GM12878 (cell line): ENCODE measurements at regions not wholly inside any gene's neighbourhood (a gene's known extent, or its start where the extent isn't known, plus 50 kb on each side); places are given as distances from the start of the nearest gene placed in this dataset.

Experiments
- ATAC-seq: fragments of 200-7000 bp; cut with Tn5 transposase; 3 replicates; pipeline ENCODE4 v1.9.1; 2020; ENCODE audit warnings: mild to moderate bottlenecking, moderate library complexity
- BruUV-seq: library from RNA; stranded (reverse); fragments of 400-500 nt; replicated peaks from 2 replicates; lab custom pipeline; 2021; lab: Mats Ljungman, UMichigan
- CTCF ChIA-PET: fragments of 300-600 bp; sonication (Branson Sonifier 250); formaldehyde crosslinking; extraction: SDS; loops from one replicate; lab custom pipeline; 2021; ENCODE audit warnings: inconsistent platforms; lab: Yijun Ruan, JAX
- POLR2A ChIA-PET: fragments of 350-600 bp; formaldehyde crosslinking; extraction: SDS; loops from one replicate; lab custom pipeline; 2021; ENCODE audit warnings: inconsistent platforms; lab: Charles Lee
- RAD21 ChIA-PET: fragments of 300-600 bp; sonication (Branson Sonifier 250); formaldehyde crosslinking; loops from one replicate; lab custom pipeline; 2023; ENCODE audit warnings: antibody characterized with exemption; ENCODE audit not compliant: unreplicated experiment; lab: Charles Lee
- SMC1A ChIA-PET: fragments of 300-600 bp; sonication (Branson Sonifier 250); formaldehyde crosslinking; loops from one replicate; lab custom pipeline; 2023; ENCODE audit not compliant: unreplicated experiment, uncharacterized antibody; lab: Charles Lee
- DNase-seq: peaks from one replicate; pipeline ENCODE4 v3.0.0-alpha.2; 2011; ENCODE audit warnings: low read depth, low spot score
- FAIRE-seq: peaks from 3 replicates; lab custom pipeline; 2011; peaks lifted over from hg19 to GRCh38; lab: Jason Lieb, UNC
- H2AFZ ChIP-seq: 2 replicates; pipeline ENCODE4 v1.6.0; 2011; ENCODE audit warnings: low read depth, low read length, control low read depth; ENCODE audit not compliant: control insufficient read depth
- H3K27ac ChIP-seq: 2 replicates; pipeline ENCODE4 v1.5.1; 2011; ENCODE audit warnings: control low read depth; ENCODE audit not compliant: control insufficient read depth, insufficient read depth
- H3K27me3 ChIP-seq, 2 experiments: replicated peaks in 1 of 2; 2 replicates each; pipeline versions ENCODE4 v1.6.0 to v1.6.1; 2011; ENCODE audit warnings: low read length in 1 of 2; ENCODE audit not compliant: control insufficient read depth in 2 of 2, insufficient read depth in 2 of 2
- H3K36me3 ChIP-seq, 2 experiments: 2 replicates each; pipeline ENCODE4 v1.5.1; 2011; ENCODE audit warnings: low read length in 1 of 2; ENCODE audit not compliant: control insufficient read depth in 2 of 2, insufficient read depth in 2 of 2
- H3K4me1 ChIP-seq: 2 replicates; pipeline ENCODE4 v1.6.1; 2011; ENCODE audit warnings: mild to moderate bottlenecking, low read length, moderate library complexity, mixed read lengths; ENCODE audit not compliant: control insufficient read depth, insufficient read depth
- H3K4me2 ChIP-seq: 2 replicates; pipeline ENCODE4 v1.6.0; 2011; ENCODE audit warnings: control low read depth; ENCODE audit not compliant: control insufficient read depth, insufficient read depth
- H3K4me3 ChIP-seq: fragments of 200-600 bp; sonication (generic); 2 replicates; pipeline ENCODE4 v1.5.1; 2016
- H3K79me2 ChIP-seq: 2 replicates; pipeline ENCODE4 v1.6.0; 2011; ENCODE audit warnings: low read length; ENCODE audit not compliant: control insufficient read depth, insufficient read depth
- H3K9ac ChIP-seq: 2 replicates; pipeline ENCODE4 v1.8.0; 2011; ENCODE audit warnings: low read length, control low read depth, mixed read lengths; ENCODE audit not compliant: control insufficient read depth, insufficient read depth
- H3K9me3 ChIP-seq: replicated peaks from 3 replicates; pipeline ENCODE4 v1.5.1; 2011; ENCODE audit warnings: mild to moderate bottlenecking, low read length; ENCODE audit not compliant: control insufficient read depth, insufficient read depth
- H4K20me1 ChIP-seq: 2 replicates; pipeline ENCODE4 v1.6.0; 2011; ENCODE audit not compliant: control insufficient read depth, insufficient read depth
- CBX3 ChIP-seq: fragments of 200-600 bp; sonication (generic); IDR thresholded peaks from 2 replicates; pipeline ENCODE4 v1.6.1; 2016; ENCODE audit warnings: low read depth, borderline replicate concordance
- FOS ChIP-seq: IDR thresholded peaks from 3 replicates; pipeline ENCODE4 v1.6.1; 2011; ENCODE audit warnings: borderline replicate concordance; ENCODE audit not compliant: insufficient read length; ENCODE audit errors: extremely low read depth
- MAX ChIP-seq: IDR thresholded peaks from 2 replicates; pipeline ENCODE4 v1.6.1; 2012; ENCODE audit warnings: low read depth, low read length, improper control_type of control experiment
- NFIC ChIP-seq: IDR thresholded peaks from 2 replicates; pipeline ENCODE4 v1.6.1; 2012; ENCODE audit warnings: low read depth, mild to moderate bottlenecking, inconsistent platforms, low read length, moderate library complexity
- NFXL1 ChIP-seq: fragments of 450-650 bp; IDR thresholded peaks from 2 replicates; pipeline ENCODE4 v1.6.1; 2017; ENCODE audit warnings: antibody characterized with exemption, mild to moderate bottlenecking, borderline replicate concordance
- PML ChIP-seq: IDR thresholded peaks from 2 replicates; pipeline ENCODE4 v1.6.1; 2012; ENCODE audit warnings: low read length, inconsistent platforms
- RB1 ChIP-seq: fragments of 450-650 bp; formaldehyde crosslinking; IDR thresholded peaks from 2 replicates; pipeline ENCODE4 v1.6.1; 2017; ENCODE audit warnings: mild to moderate bottlenecking, borderline replicate concordance
- SIN3A ChIP-seq: IDR thresholded peaks from 2 replicates; pipeline ENCODE4 v1.6.1; 2012; ENCODE audit warnings: low read depth, low read length, improper control_type of control experiment
- TCF3 ChIP-seq: IDR thresholded peaks from 2 replicates; pipeline ENCODE4 v1.6.1; 2012; ENCODE audit warnings: low read depth, mild to moderate bottlenecking, low read length, borderline replicate concordance; ENCODE audit not compliant: insufficient read depth
- ZNF592 ChIP-seq: fragments of 450-650 bp; IDR thresholded peaks from 2 replicates; pipeline ENCODE4 v1.6.1; 2017; ENCODE audit warnings: mild to moderate bottlenecking, moderate library complexity
- ZZZ3 ChIP-seq: IDR thresholded peaks from 2 replicates; pipeline ENCODE4 v1.6.1; 2011; ENCODE audit warnings: low read depth; ENCODE audit not compliant: control insufficient read depth, insufficient read length
- WGBS: methylation state at CpG from one replicate; pipeline ENCODE4 v1.1.6; 2016; ENCODE audit warnings: low lambda C conversion rate; ENCODE audit not compliant: insufficient replicate concordance, insufficient coverage; ENCODE audit errors: missing lambda C conversion rate; 5-methylcytosine and 5-hydroxymethylcytosine counted together
- in situ Hi-C: fragments of 300-500 bp; cut with MboI; formaldehyde crosslinking; loops from 9 replicates; pipeline ENCODE4 v1.14.3; 2018; ENCODE audit warnings: mixed read lengths
- intact Hi-C: fragments of 100-400 bp; cut with micrococcal nuclease; formaldehyde crosslinking; loops from one replicate; pipeline ENCODE4 v1.14.2; 2022; ENCODE audit not compliant: unreplicated experiment
- TF ChIP-seq, protein P1 (sequence below): IDR thresholded peaks from 2 replicates; pipeline ENCODE4 v1.6.1; 2012; ENCODE audit warnings: low read length, inconsistent platforms
- TF ChIP-seq, protein P2 (sequence below): fragments of 450-650 bp; formaldehyde crosslinking; IDR thresholded peaks from 2 replicates; pipeline ENCODE4 v1.4.0; 2020; ENCODE audit warnings: mild to moderate bottlenecking, moderate library complexity

DNA sequence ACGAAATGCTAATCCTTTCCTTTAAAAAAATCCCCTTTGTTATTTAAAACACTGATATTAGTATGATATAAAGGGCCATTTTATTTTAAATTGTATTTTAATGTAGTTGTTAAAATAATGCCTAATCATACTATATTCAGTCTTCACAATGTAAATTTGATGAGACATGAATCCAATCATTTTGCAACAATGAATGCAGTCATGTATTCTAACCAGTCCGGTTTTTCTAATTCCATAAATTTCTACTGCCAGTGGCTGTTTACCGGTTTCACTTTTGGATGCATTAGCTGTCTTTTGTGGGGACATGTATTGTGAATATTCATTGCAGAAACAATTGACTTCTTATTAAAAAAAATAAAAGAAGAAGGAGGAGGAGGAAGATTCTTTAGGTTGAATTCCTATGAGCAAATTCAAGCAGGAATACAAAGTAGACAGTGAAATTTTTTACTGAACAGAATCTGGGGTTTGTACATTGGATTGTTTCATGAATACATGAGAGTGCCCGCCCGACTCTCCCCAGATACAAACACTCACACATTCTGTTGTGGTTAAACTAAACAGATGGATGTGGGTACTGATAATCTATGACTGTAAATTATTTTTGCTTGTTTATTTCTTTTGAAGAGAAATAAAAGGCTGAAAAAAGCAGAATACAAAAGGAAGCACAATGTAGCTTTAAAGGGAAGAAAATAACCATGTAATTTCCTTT lies 624.8 kb upstream of the PTBP2 start (continued):
- TF ChIP-seq, protein P1, sequence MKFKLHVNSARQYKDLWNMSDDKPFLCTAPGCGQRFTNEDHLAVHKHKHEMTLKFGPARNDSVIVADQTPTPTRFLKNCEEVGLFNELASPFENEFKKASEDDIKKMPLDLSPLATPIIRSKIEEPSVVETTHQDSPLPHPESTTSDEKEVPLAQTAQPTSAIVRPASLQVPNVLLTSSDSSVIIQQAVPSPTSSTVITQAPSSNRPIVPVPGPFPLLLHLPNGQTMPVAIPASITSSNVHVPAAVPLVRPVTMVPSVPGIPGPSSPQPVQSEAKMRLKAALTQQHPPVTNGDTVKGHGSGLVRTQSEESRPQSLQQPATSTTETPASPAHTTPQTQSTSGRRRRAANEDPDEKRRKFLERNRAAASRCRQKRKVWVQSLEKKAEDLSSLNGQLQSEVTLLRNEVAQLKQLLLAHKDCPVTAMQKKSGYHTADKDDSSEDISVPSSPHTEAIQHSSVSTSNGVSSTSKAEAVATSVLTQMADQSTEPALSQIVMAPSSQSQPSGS = no peak
- TF ChIP-seq RB1 = no peak
- TF ChIP-seq NFXL1 = no peak
- no peak for TF ChIP-seq ZNF592
- no peak for TF ChIP-seq MAX

DNA sequence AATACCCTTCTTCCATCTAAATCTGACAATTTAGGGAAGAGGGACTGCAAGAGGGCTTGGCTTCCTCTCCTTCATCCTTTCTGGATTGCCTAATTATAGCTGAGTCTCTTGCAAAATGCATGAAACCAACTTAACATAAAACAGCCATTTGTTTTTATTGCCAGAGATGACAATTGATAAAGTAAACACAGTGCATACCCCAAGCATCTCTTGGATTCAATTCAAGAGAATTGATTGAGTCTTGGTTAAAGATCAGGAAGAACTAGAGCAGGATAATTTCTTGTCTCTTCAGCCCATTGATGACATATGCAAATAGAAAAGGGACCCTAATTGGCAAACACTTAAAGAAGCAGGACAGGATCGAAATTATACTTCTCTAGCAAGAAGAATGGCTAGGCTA lies 617.1 kb upstream of the PTBP2 start:
- Histone ChIP-seq H4K20me1 (no peaks in the 10 kb centered on the region), H2AFZ (no peak overlapping the region), H3K9ac (no peak overlapping the region), H3K27ac (no peak overlapping the region), H3K79me2 (no peaks in the 10 kb centered on the region), H3K36me3 (no peaks in the 10 kb centered on the region), H3K4me2 (no peak overlapping the region), H3K27me3 (no peaks in the 10 kb centered on the region), H3K4me1 (no peaks in the 10 kb centered on the region), H3K4me3 (no peak overlapping the region), H3K9me3 (no peaks in the 10 kb centered on the region; the same call in 2 of the 3 replicates)
- ChIA-PET POLR2A (no interaction called here), SMC1A (interaction anchor here (1.4 kb wide), 1 partner anchor 18 kb away, joined by 3 read pairs; no protein-coding TSS in a partner anchor), CTCF (no interaction called here), RAD21 (no interaction called here)
- ATAC-seq (no peak), FAIRE-seq (no peak), DNase-seq (no peak)
- no TSS peak for BruUV-seq
- WGBS = 0% methylated on average over 1 of the region's 1 CpG
- in situ Hi-C loops = no loop called here
- intact Hi-C loops = no loop called here
- TF ChIP-seq TCF3 (no peak), CBX3 (no peak), FOS (no peak), PML (no peak), NFIC (no peak), SIN3A (no peak), RB1 (no peak), ZZZ3 (no peak)
- TF ChIP-seq, protein P2, sequence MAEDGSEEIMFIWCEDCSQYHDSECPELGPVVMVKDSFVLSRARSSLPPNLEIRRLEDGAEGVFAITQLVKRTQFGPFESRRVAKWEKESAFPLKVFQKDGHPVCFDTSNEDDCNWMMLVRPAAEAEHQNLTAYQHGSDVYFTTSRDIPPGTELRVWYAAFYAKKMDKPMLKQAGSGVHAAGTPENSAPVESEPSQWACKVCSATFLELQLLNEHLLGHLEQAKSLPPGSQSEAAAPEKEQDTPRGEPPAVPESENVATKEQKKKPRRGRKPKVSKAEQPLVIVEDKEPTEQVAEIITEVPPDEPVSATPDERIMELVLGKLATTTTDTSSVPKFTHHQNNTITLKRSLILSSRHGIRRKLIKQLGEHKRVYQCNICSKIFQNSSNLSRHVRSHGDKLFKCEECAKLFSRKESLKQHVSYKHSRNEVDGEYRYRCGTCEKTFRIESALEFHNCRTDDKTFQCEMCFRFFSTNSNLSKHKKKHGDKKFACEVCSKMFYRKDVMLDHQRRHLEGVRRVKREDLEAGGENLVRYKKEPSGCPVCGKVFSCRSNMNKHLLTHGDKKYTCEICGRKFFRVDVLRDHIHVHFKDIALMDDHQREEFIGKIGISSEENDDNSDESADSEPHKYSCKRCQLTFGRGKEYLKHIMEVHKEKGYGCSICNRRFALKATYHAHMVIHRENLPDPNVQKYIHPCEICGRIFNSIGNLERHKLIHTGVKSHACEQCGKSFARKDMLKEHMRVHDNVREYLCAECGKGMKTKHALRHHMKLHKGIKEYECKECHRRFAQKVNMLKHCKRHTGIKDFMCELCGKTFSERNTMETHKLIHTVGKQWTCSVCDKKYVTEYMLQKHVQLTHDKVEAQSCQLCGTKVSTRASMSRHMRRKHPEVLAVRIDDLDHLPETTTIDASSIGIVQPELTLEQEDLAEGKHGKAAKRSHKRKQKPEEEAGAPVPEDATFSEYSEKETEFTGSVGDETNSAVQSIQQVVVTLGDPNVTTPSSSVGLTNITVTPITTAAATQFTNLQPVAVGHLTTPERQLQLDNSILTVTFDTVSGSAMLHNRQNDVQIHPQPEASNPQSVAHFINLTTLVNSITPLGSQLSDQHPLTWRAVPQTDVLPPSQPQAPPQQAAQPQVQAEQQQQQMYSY (CRISPR knock-in tag) = no peak
